ENCODE measurements at regions not wholly inside any gene's neighbourhood (a gene's known extent, or its start where the extent isn't known, plus 50 kb on each side); places are given as distances from the start of the nearest gene placed in this dataset.

- no peak for ATAC-seq (ENCODE audit: low FRiP score)
- no peak for TF ChIP-seq CTCF (IDR thresholded peaks at IDR 0.05)
Observed at GRCh38 chr2:67251741-67252140, 145.4 kb upstream of the ETAA1 start.

GRCh38 chr2:67255933-67256615 is 141.1 kb upstream of the ETAA1 start:
- no peak for ATAC-seq (ENCODE audit: low FRiP score)
- DNase-seq (ENCODE audit: low spot score): no peak
- no peak for TF ChIP-seq CTCF (IDR thresholded peaks at IDR 0.05)

More at GRCh38 chr2:67251741-67252140, 145.4 kb upstream of the ETAA1 start:
- no peak for DNase-seq (ENCODE audit: low spot score)

GRCh38 chr2:67256892-67257291 is 140.2 kb upstream of the ETAA1 start:
- no peak for ATAC-seq (ENCODE audit: low FRiP score)
- no peak for TF ChIP-seq CTCF (IDR thresholded peaks at IDR 0.05)
- DNase-seq (ENCODE audit: low spot score): no peak

- DNase-seq (ENCODE audit: low spot score) (no peak), ATAC-seq (ENCODE audit: low FRiP score) (no peak)
- no peak for TF ChIP-seq CTCF (IDR thresholded peaks at IDR 0.05)
Observed at GRCh38 chr2:67258122-67258521, 139.0 kb upstream of the ETAA1 start.

GRCh38 chr2:67258831-67259230 is 138.3 kb upstream of the ETAA1 start:
- DNase-seq (ENCODE audit: low spot score): no peak
- ATAC-seq (ENCODE audit: low FRiP score): no peak
- TF ChIP-seq CTCF (IDR thresholded peaks at IDR 0.05): no peak

GRCh38 chr2:67259556-67260342 is 137.4 kb upstream of the ETAA1 start:
- DNase-seq (ENCODE audit: low spot score) (no peak), ATAC-seq (ENCODE audit: low FRiP score) (peak; percentile 34)
- no peak for TF ChIP-seq CTCF (IDR thresholded peaks at IDR 0.05)
